GM04503 (cell line): ENCODE measurements at regions not wholly inside any gene's neighbourhood (a gene's known extent, or its start where the extent isn't known, plus 50 kb on each side); places are given as distances from the start of the nearest gene placed in this dataset.

Source experiments
- DNase-seq: peaks from one replicate; pipeline ENCODE4 v3.0.0-alpha.2; 2012; ENCODE audit warnings: low read depth

DNA sequence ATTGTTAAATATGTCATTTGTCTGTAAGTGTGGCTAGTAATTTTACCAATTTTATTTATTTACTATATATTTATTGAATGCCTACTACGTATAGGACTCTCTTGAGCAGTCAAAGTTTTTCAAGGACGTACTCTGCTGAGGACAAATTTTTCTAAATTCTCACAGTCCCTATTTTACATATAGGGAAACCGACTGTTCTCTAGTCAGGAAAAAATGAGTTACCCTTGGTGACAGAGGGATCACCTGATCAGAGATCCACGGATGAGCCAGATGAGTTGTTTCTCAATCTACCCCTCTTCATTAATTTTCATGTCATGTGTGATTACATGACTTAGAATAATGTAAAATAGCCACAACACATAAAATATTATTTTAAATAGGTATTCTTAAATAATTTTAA lies 96.2 kb upstream of the SLC38A2 start:
- no peak for DNase-seq

- DNase-seq, result no peak
These were observed 95.6 kb upstream of the SLC38A2 start for GRCh38 chr12:46468160-46468559.

DNA sequence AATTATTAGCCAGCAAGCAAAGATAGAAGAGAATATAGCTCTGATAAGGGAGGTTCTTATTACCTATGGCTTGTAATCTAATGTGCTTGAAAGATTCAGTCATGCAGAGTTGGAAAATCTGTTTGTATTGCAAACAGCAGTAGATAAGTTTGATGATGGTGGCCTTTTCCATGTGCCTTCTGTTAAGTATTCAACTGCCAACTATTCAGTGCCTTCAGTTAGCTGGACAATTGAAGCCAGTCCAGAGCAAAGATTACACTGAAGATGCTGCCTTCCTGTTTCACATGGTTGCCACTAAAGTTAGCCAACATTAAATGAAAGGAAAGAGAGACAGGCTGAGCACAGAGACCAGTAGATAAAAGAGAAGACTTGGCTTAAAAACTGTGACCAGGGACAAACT lies 92.7 kb upstream of the SLC38A2 start:
- no peak for DNase-seq

- no peak for DNase-seq
These were observed 92.3 kb upstream of the SLC38A2 start for GRCh38 chr12:46464863-46465262.

DNA sequence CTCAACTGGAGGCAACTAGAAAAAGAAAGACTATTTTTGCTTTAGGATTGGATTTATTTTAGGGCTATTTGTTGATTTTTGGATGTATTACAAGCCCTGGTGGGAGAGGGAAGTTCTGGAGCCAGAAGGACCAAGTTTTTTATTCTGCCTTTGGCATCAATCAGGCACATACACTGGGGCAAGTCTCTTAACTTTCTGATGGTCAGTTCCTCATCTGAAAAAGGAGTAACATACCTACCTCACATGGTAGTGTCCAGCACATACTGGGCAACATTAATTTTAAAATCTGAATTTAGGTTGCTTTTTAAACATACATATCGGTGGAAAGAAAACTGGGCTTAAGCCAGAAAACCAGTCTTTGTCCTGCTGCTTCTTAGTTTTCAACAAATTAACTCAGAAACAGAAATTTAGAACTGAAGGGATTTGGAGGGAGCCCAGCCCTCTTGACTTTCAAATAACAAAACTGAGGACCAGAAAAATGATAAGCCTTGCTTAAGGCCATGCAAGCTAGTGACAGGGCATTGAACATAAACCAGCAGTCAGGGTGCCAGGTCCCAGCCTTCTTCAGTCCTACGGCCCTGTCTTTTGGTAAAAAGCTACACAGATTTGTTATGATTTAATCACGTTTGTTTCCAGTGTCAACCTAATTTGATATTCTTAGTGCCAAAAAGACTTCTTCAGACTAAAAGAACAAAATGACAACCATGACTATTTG lies 90.2 kb upstream of the SLC38A2 start:
- DNase-seq, result no peak

- DNase-seq, result no peak
These were observed 89.5 kb upstream of the SLC38A2 start for GRCh38 chr12:46461907-46462640.

GRCh38 chr12:46461459-46461858 lies 88.9 kb upstream of the SLC38A2 start:
- DNase-seq, result no peak

DNA sequence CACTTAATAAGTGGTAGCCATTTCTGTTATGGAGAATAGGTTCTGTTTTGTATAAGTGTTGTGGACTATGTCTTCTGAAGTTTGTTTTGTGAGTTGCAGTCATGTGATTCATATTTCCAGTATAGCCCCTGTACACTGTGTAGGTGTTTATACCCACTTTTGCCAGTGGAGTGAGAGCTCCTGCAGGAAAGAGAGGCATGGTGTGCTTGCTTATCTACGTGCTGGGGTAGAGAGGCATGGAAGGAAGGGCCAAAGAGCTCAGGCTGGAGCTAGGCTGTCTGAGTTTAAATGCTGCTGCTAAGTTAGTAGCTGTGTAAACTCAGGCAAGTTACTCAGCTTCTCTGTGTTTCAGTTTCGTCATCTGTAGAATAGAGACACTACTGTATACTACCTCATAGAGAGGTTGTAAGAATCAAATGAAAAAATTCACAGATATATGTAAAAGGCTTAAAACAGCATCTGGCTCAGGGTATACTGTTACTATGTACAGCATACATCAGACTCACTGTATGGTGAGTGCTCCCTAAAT lies 88.2 kb upstream of the SLC38A2 start:
- DNase-seq, result no peak

GRCh38 chr12:46459861-46460545 lies 87.4 kb upstream of the SLC38A2 start:
- DNase-seq, result no peak

GRCh38 chr12:46459111-46459510 lies 86.5 kb upstream of the SLC38A2 start:
- no peak for DNase-seq

DNA sequence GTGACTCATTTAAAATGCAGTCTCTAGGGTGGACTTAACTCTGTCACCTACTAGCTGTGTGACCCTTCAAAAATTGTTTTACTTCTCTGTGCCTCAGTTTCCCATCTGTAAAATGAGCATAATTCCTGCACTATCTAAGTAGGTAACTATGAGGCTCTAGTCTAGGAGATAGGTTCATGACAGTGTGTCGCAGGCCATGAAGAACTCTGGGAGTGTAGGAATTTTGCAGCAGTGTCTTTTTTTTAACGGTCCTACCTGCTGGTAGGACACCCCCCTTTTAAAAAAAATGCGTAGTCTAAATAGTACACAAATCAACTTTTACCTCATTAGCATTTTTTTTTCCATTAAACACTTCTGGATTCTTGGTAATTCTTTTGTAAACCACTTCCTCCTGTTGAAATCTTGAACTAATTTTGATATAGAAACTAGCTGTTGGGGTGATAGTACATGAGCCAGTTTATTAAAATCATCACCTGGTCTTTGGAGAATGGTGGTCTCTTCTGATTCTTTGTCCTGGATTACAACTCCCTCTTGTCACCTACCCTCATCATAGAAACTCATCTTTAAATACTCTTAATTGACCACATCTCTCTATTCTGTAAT lies 86.0 kb upstream of the SLC38A2 start:
- no peak for DNase-seq

GRCh38 chr12:46457958-46458357 lies 85.4 kb upstream of the SLC38A2 start:
- no peak for DNase-seq

GRCh38 chr12:46456356-46457334 lies 84.1 kb upstream of the SLC38A2 start:
- no peak for DNase-seq

GRCh38 chr12:46455648-46456352 lies 83.2 kb upstream of the SLC38A2 start:
- DNase-seq, result no peak

DNA sequence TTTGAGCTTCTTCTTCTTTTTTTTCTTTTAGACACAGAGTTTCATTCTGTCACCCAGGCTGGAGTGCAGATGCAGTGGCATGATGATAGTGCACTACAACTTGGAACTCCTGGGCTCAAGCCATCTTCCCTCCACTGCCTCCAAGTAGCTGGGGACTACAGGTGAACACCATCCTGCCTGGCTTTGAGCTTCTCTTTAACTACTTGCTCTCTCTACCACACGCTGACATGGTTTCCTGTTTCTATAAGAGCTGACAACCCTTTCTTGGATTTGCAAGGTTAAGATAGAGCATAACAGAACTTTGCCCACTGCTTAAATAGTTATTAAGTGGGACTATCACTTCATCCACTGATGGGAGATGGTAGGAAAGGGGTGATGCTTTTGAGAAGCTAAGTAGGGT lies 82.4 kb upstream of the SLC38A2 start:
- no peak for DNase-seq

DNA sequence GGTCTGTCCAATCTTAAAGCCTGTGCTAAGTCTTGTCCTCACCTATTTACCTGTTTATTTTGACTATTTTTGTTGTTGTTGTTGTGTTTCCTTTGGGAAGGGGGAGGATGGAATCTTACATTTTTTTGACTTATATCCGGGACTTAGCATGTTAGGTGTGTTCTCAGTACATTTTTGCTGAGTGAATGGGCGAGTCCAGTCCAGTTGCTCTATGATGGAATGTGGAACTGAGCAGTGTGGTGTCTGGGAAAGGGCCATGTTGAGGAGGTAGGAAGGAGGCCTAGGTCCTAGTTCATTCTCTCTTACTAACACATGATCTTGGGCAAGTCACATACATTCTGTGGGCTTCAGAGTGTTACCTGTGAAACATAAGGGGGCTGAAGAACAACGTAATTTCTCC lies 80.9 kb upstream of the SLC38A2 start:
- no peak for DNase-seq

DNA sequence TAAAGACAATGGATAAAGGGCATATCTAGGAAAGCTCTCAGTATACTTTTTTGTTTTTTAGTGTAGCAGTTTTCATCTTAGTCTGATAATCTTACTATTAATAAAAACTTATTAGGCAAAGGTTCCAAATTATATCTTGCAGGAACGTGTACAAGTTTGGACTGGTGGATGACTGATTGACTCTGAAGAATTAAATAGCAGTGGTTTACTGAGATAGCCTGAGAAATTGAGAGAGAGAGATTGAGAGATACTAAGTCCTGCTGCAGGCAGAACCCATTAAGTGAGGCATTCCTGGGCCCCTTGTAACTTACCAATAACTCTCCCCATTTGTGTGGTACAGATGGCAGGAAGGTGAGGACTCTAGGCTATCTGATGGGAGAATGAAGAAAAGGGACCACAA lies 80.2 kb upstream of the SLC38A2 start:
- DNase-seq, result no peak

- no peak for DNase-seq
These were observed 79.6 kb upstream of the SLC38A2 start for GRCh38 chr12:46452061-46452615.

GRCh38 chr12:46451276-46452021 lies 78.9 kb upstream of the SLC38A2 start:
- DNase-seq, result no peak
